ENCODE measurements at regions not wholly inside any gene's neighbourhood (a gene's known extent, or its start where the extent isn't known, plus 50 kb on each side); places are given as distances from the start of the nearest gene placed in this dataset.

- Histone ChIP-seq H3K4me2 (no peak overlapping the region), H3K4me1 (ENCODE audit: insufficient read depth) (no peaks in the 10 kb centered on the region), H3F3A (replicated peaks; ENCODE audit: low read depth) (no peaks in the 10 kb centered on the region), H3K4me3 (no peak overlapping the region), H4K20me1 (replicated peaks; ENCODE audit: insufficient read depth) (no peaks in the 10 kb centered on the region), H3K9me2 (ENCODE audit: insufficient read depth) (no peaks in the 10 kb centered on the region), H3K36me3 (ENCODE audit: insufficient read depth) (no peaks in the 10 kb centered on the region), H2AFZ (no peak overlapping the region), H3K79me2 (replicated peaks; ENCODE audit: insufficient read depth) (no peaks in the 10 kb centered on the region), H3K27ac (ENCODE audit: low read depth) (no peak overlapping the region), H3K27me3 (ENCODE audit: insufficient read depth) (no peaks in the 10 kb centered on the region)
- H3K9me3 Mint-ChIP-seq: no peaks in the 10 kb centered on the region
- no peak overlapping the region for H3K4me3 Mint-ChIP-seq
- no peak for TF ChIP-seq NANOG (IDR thresholded peaks at IDR 0.05; ENCODE audit: borderline replicate concordance)
- ATAC-seq (no peak), DNase-seq (ENCODE audit: low spot score) (no peak)
- no peaks in the 10 kb centered on the region for H3K27me3 Mint-ChIP-seq (ENCODE audit: insufficient read depth, low read depth, poor library complexity)
- H3K36me3 Mint-ChIP-seq (ENCODE audit: low read depth): no peaks in the 10 kb centered on the region
- H3K27ac Mint-ChIP-seq: no peak overlapping the region
- no peaks in the 10 kb centered on the region for H3K4me1 Mint-ChIP-seq
Measured at GRCh38 chr18:41687138-41687537, 267.9 kb upstream of the PIK3C3 start.

GRCh38 chr18:41681138-41681880, 273.7 kb upstream of the PIK3C3 start:
- H3K27me3 ChIP-seq (ENCODE audit: insufficient read depth): no peaks in the 10 kb centered on the region
- no peak overlapping the region for H3K4me3 ChIP-seq
- H2AFZ ChIP-seq: no peak overlapping the region
- no peaks in the 10 kb centered on the region for H3F3A ChIP-seq (replicated peaks; ENCODE audit: low read depth)
- no peaks in the 10 kb centered on the region for H3K4me1 Mint-ChIP-seq
- H3K9me2 ChIP-seq (ENCODE audit: insufficient read depth): peaks cover 7% of the 10 kb centered on the region
- no peaks in the 10 kb centered on the region for H3K79me2 ChIP-seq (replicated peaks; ENCODE audit: insufficient read depth)
- no peaks in the 10 kb centered on the region for H3K4me1 ChIP-seq (ENCODE audit: insufficient read depth)
- H3K36me3 Mint-ChIP-seq (ENCODE audit: low read depth): no peaks in the 10 kb centered on the region
- DNase-seq (ENCODE audit: low spot score) (no peak), ATAC-seq (no peak)
- no peaks in the 10 kb centered on the region for H3K9me3 Mint-ChIP-seq
- H3K27ac Mint-ChIP-seq: no peak overlapping the region
- H3K27me3 Mint-ChIP-seq (ENCODE audit: insufficient read depth, low read depth, poor library complexity): no peaks in the 10 kb centered on the region
- no peaks in the 10 kb centered on the region for H4K20me1 ChIP-seq (replicated peaks; ENCODE audit: insufficient read depth)
- H3K4me3 Mint-ChIP-seq: no peak overlapping the region
- TF ChIP-seq ZNF331 (CRISPR knock-in tag; IDR thresholded peaks at IDR 0.05; ENCODE audit: low read depth) (no peak), REST (IDR thresholded peaks at IDR 0.05; ENCODE audit: unreplicated experiment) (no peak), JUNB (IDR thresholded peaks at IDR 0.05; ENCODE audit: unreplicated experiment) (no peak), CTCF (conservative IDR thresholded peaks at IDR 0.05; ENCODE audit: low read depth in 2 of 2) (no peak), STAT1 (IDR thresholded peaks at IDR 0.05; ENCODE audit: unreplicated experiment) (no peak), CREB1 (CRISPR knock-in tag; IDR thresholded peaks at IDR 0.05; ENCODE audit: low read depth) (no peak)
- H3K36me3 ChIP-seq (ENCODE audit: insufficient read depth): no peaks in the 10 kb centered on the region
- H3K27ac ChIP-seq (ENCODE audit: low read depth): no peak overlapping the region
- H3K4me2 ChIP-seq: no peak overlapping the region

Data from GM23338 (cell line).